Fibroblast of lung (primary cell): ENCODE measurements at regions not wholly inside any gene's neighbourhood (a gene's known extent, or its start where the extent isn't known, plus 50 kb on each side); places are given as distances from the start of the nearest gene placed in this dataset.

Experiments used
- DNase-seq, 2 donors: peaks; one replicate each; pipeline versions ENCODE4 v3.0.0 to v3.0.0-alpha.2; 2010; ENCODE audit warnings: low read depth in 2 of 2
- H2AFZ ChIP-seq: 2 replicates; pipeline ENCODE4 v1.5.1; 2012; ENCODE audit warnings: low read length, control low read depth, inconsistent platforms
- H3K27ac ChIP-seq: 2 replicates; pipeline ENCODE4 v1.5.1; 2011; ENCODE audit warnings: low read length, control low read depth; ENCODE audit not compliant: insufficient read depth
- H3K27me3 ChIP-seq: 2 replicates; pipeline ENCODE4 v1.5.1; 2011; ENCODE audit warnings: mild to moderate bottlenecking, low read length; ENCODE audit not compliant: control insufficient read depth, insufficient read depth
- H3K36me3 ChIP-seq: 2 replicates; pipeline ENCODE4 v1.5.1; 2011; ENCODE audit warnings: low read length; ENCODE audit not compliant: control insufficient read depth, insufficient read depth
- H3K4me1 ChIP-seq: 2 replicates; pipeline ENCODE4 v1.5.1; 2011; ENCODE audit warnings: low read length; ENCODE audit not compliant: control insufficient read depth, insufficient read depth; ENCODE audit errors: extremely low read depth
- H3K4me2 ChIP-seq: 2 replicates; pipeline ENCODE4 v1.5.1; 2011; ENCODE audit warnings: low read length, control low read depth; ENCODE audit not compliant: insufficient read depth; ENCODE audit errors: extremely low read depth
- H3K4me3 ChIP-seq, 4 experiments: fragments of 200-600 bp in 1 of 4; sonication (generic) in 1 of 4; replicated peaks in 1 of 4; 2 replicates each; pipeline ENCODE4 v1.5.1; 2011 to 2016; ENCODE audit warnings: low read length in 4 of 4, low read depth in 3 of 4, mild to moderate bottlenecking in 3 of 4, control low read depth in 2 of 4, inconsistent platforms in 1 of 4, mixed read lengths in 1 of 4; ENCODE audit not compliant: insufficient read depth in 1 of 4; ENCODE audit errors: control extremely low read depth in 1 of 4
- H3K79me2 ChIP-seq: 2 replicates; pipeline ENCODE4 v1.5.1; 2012; ENCODE audit warnings: mild to moderate bottlenecking, low read length, inconsistent platforms; ENCODE audit not compliant: control insufficient read depth, insufficient read depth
- H3K9ac ChIP-seq: 2 replicates; pipeline ENCODE4 v1.5.1; 2011; ENCODE audit warnings: mild to moderate bottlenecking, low read length, control low read depth; ENCODE audit not compliant: insufficient read depth
- H3K9me3 ChIP-seq: 2 replicates; pipeline ENCODE4 v1.5.1; 2012; ENCODE audit warnings: low read depth, low read length; ENCODE audit not compliant: control insufficient read depth, insufficient read depth
- H4K20me1 ChIP-seq: 2 replicates; pipeline ENCODE4 v1.5.1; 2011; ENCODE audit warnings: low read length; ENCODE audit not compliant: control insufficient read depth, insufficient read depth; ENCODE audit errors: extremely low read depth
- EZH2 ChIP-seq: IDR thresholded peaks from 2 replicates; pipeline ENCODE4 v1.5.1; 2012; ENCODE audit warnings: low read length, control low read depth, mild to moderate bottlenecking; ENCODE audit errors: missing control alignments
- TF ChIP-seq, protein P1 (sequence below), 2 donors: IDR thresholded peaks in 1 of 2; conservative IDR thresholded peaks in 1 of 2; 1 replicate in 1 of 2; 2 replicates in 1 of 2; pipeline ENCODE4 v1.5.1; 2011 to 2012; ENCODE audit warnings: low read length in 2 of 2, control low read depth in 1 of 2, inconsistent platforms in 1 of 2, low read depth in 1 of 2, mild to moderate bottlenecking in 1 of 2

- H3K36me3 ChIP-seq = no peaks in the 10 kb centered on the region
- H3K4me1 ChIP-seq = peaks cover 5% of the 10 kb centered on the region
- no peaks in the 10 kb centered on the region for H4K20me1 ChIP-seq
- no peak overlapping the region for H3K4me3 ChIP-seq
- no peak for TF ChIP-seq EZH2
- H3K79me2 ChIP-seq = no peaks in the 10 kb centered on the region
- no peaks in the 10 kb centered on the region for H3K9me3 ChIP-seq
- peak; percentile 6 to 21 for DNase-seq
- no peak overlapping the region for H3K9ac ChIP-seq
- no peak overlapping the region for H3K27ac ChIP-seq
- H3K27me3 ChIP-seq = no peaks in the 10 kb centered on the region
- no peak overlapping the region for H2AFZ ChIP-seq
- H3K4me2 ChIP-seq = no peak overlapping the region
Measured at GRCh38 chr3:71987828-71988227, 202.9 kb upstream of the PROK2 start.

GRCh38 chr3:71987089-71987735, 202.3 kb upstream of the PROK2 start:
- Histone ChIP-seq H3K9ac (no peak overlapping the region), H3K36me3 (no peaks in the 10 kb centered on the region), H3K79me2 (no peaks in the 10 kb centered on the region), H3K27me3 (no peaks in the 10 kb centered on the region), H2AFZ (no peak overlapping the region), H4K20me1 (no peaks in the 10 kb centered on the region), H3K27ac (no peak overlapping the region), H3K9me3 (no peaks in the 10 kb centered on the region), H3K4me3 (no peak overlapping the region), H3K4me1 (peaks cover 5% of the 10 kb centered on the region), H3K4me2 (no peak overlapping the region)
- DNase-seq = peak; percentile 6 to 25
- no peak for TF ChIP-seq EZH2
- TF ChIP-seq, protein P1, sequence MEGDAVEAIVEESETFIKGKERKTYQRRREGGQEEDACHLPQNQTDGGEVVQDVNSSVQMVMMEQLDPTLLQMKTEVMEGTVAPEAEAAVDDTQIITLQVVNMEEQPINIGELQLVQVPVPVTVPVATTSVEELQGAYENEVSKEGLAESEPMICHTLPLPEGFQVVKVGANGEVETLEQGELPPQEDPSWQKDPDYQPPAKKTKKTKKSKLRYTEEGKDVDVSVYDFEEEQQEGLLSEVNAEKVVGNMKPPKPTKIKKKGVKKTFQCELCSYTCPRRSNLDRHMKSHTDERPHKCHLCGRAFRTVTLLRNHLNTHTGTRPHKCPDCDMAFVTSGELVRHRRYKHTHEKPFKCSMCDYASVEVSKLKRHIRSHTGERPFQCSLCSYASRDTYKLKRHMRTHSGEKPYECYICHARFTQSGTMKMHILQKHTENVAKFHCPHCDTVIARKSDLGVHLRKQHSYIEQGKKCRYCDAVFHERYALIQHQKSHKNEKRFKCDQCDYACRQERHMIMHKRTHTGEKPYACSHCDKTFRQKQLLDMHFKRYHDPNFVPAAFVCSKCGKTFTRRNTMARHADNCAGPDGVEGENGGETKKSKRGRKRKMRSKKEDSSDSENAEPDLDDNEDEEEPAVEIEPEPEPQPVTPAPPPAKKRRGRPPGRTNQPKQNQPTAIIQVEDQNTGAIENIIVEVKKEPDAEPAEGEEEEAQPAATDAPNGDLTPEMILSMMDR (conservative IDR thresholded peaks at IDR 0.05 in 1 of 2, IDR thresholded peaks at IDR 0.05 in 1 of 2; ENCODE audit: low read depth in 1 of 2, low read length in 2 of 2) = peak; percentile 28 to 52

- TF ChIP-seq EZH2 = no peak
- TF ChIP-seq, protein P1 (conservative IDR thresholded peaks at IDR 0.05 in 1 of 2, IDR thresholded peaks at IDR 0.05 in 1 of 2; ENCODE audit: low read depth in 1 of 2, low read length in 2 of 2) = no peak
- Histone ChIP-seq H3K4me3 (no peak overlapping the region), H4K20me1 (no peaks in the 10 kb centered on the region)
Measured at GRCh38 chr3:71986606-71987005, 201.7 kb upstream of the PROK2 start.

More at GRCh38 chr3:71986606-71987005, 201.7 kb upstream of the PROK2 start:
- Histone ChIP-seq H3K79me2 (no peaks in the 10 kb centered on the region), H3K9ac (no peak overlapping the region), H3K4me1 (peaks cover 5% of the 10 kb centered on the region), H3K27ac (no peak overlapping the region), H3K9me3 (no peaks in the 10 kb centered on the region), H3K27me3 (no peaks in the 10 kb centered on the region), H2AFZ (no peak overlapping the region), H3K36me3 (no peaks in the 10 kb centered on the region), H3K4me2 (no peak overlapping the region)
- DNase-seq = no peak
